SU-DHL-6 (cell line): ENCODE measurements at regions not wholly inside any gene's neighbourhood (a gene's known extent, or its start where the extent isn't known, plus 50 kb on each side); places are given as distances from the start of the nearest gene placed in this dataset.

Source experiments
- H2AFZ ChIP-seq: fragments of 200-600 bp; sonication (generic); 2 replicates; pipeline ENCODE4 v1.6.1; 2014; ENCODE audit warnings: low read depth, mild to moderate bottlenecking, moderate library complexity, mixed read lengths, antibody characterized with exemption, low read length; ENCODE audit not compliant: severe bottlenecking
- H3F3A ChIP-seq: fragments of 200-600 bp; shearing (Covaris generic); 2 replicates; pipeline ENCODE4 v1.6.0; 2016; ENCODE audit warnings: antibody characterized with exemption, mild to moderate bottlenecking; ENCODE audit not compliant: insufficient read depth
- H3K27ac ChIP-seq: fragments of 200-600 bp; sonication (generic); 2 replicates; pipeline ENCODE4 v1.5.1; 2016; ENCODE audit warnings: low read depth, mild to moderate bottlenecking, low read length, moderate library complexity, mixed read lengths
- H3K27me3 ChIP-seq: fragments of 200-600 bp; sonication (generic), shearing (Covaris generic); 2 replicates; pipeline ENCODE4 v1.6.0; 2014; ENCODE audit warnings: mild to moderate bottlenecking, low read length
- H3K36me3 ChIP-seq: fragments of 200-600 bp; sonication (generic); 2 replicates; pipeline ENCODE4 v1.6.1; 2014; ENCODE audit warnings: mild to moderate bottlenecking, low read length, mixed read lengths
- H3K4me2 ChIP-seq: fragments of 300-600, 200-600 bp; shearing (Covaris generic), sonication (generic); 2 replicates; pipeline ENCODE4 v1.6.0; 2014; ENCODE audit warnings: low read length, low read depth, mild to moderate bottlenecking; ENCODE audit not compliant: poor library complexity, severe bottlenecking
- H3K4me3 ChIP-seq: fragments of 200-600 bp; sonication (generic); 2 replicates; pipeline ENCODE4 v1.5.1; 2014; ENCODE audit warnings: antibody characterized with exemption, low read length, mild to moderate bottlenecking, mixed read lengths; ENCODE audit not compliant: insufficient read depth, poor library complexity, severe bottlenecking
- H3K79me2 ChIP-seq: fragments of 200-600 bp; sonication (generic); 2 replicates; pipeline ENCODE4 v1.6.1; 2014; ENCODE audit warnings: mild to moderate bottlenecking, low read length, moderate library complexity; ENCODE audit not compliant: insufficient read depth
- H3K9ac ChIP-seq: fragments of 200-600 bp; sonication (generic); 2 replicates; pipeline ENCODE4 v1.7.0; 2014; ENCODE audit warnings: mild to moderate bottlenecking, low read length
- H3K9me2 ChIP-seq: fragments of 200-600 bp; sonication (generic); replicated peaks from 2 replicates; pipeline ENCODE4 v1.6.1; 2014; ENCODE audit warnings: low read length; ENCODE audit not compliant: insufficient read depth
- H3K9me3 ChIP-seq: fragments of 200-600 bp; sonication (generic); 2 replicates; pipeline ENCODE4 v1.6.1; 2014; ENCODE audit warnings: low read length, mixed read lengths; ENCODE audit not compliant: insufficient read depth
- H4K20me1 ChIP-seq: fragments of 200-600 bp; sonication (generic); 2 replicates; pipeline ENCODE4 v1.6.1; 2014; ENCODE audit warnings: low read depth, mild to moderate bottlenecking, antibody characterized with exemption, low read length, moderate library complexity, mixed read lengths
- CTCF ChIP-seq: fragments of 200-600 bp; sonication (generic); IDR thresholded peaks from one replicate; pipeline ENCODE4 v1.5.1; 2017; ENCODE audit warnings: antibody characterized with exemption, mild to moderate bottlenecking, low read length, moderate library complexity; ENCODE audit not compliant: insufficient read depth, poor library complexity, severe bottlenecking
- EZH2phosphoT487 ChIP-seq: fragments of 200-600 bp; sonication (generic), shearing (Covaris generic); conservative IDR thresholded peaks from 2 replicates; pipeline ENCODE4 v1.6.1; 2018; ENCODE audit warnings: mild to moderate bottlenecking, antibody characterized with exemption, low read length, moderate library complexity, mixed read lengths

GRCh38 chr2:164420787-164421186, 200.5 kb downstream of the GRB14 start:
- H3K9me3 ChIP-seq: no peaks in the 10 kb centered on the region
- no peak overlapping the region for H3K27ac ChIP-seq
- H3K27me3 ChIP-seq: no peaks in the 10 kb centered on the region
- no peaks in the 10 kb centered on the region for H3K36me3 ChIP-seq
- H3F3A ChIP-seq: no peaks in the 10 kb centered on the region
- H3K9me2 ChIP-seq: no peaks in the 10 kb centered on the region
- H3K4me3 ChIP-seq: no peak overlapping the region
- no peak for TF ChIP-seq EZH2phosphoT487
- no peak for TF ChIP-seq CTCF
- no peak overlapping the region for H3K9ac ChIP-seq
- H4K20me1 ChIP-seq: no peaks in the 10 kb centered on the region; the same call in 1 of the 2 replicates
- H3K4me2 ChIP-seq: no peak overlapping the region
- H3K79me2 ChIP-seq: no peaks in the 10 kb centered on the region
- H2AFZ ChIP-seq: no peak overlapping the region

- no peak overlapping the region for H3K4me2 ChIP-seq
- TF ChIP-seq EZH2phosphoT487 (no peak), CTCF (no peak)
- H3K9me3 ChIP-seq: no peaks in the 10 kb centered on the region
- no peaks in the 10 kb centered on the region for H3K27me3 ChIP-seq
- H3K9me2 ChIP-seq: no peaks in the 10 kb centered on the region
- no peaks in the 10 kb centered on the region for H3F3A ChIP-seq
- H3K79me2 ChIP-seq: no peaks in the 10 kb centered on the region
- no peaks in the 10 kb centered on the region for H3K36me3 ChIP-seq
- no peak overlapping the region for H3K4me3 ChIP-seq
- no peaks in the 10 kb centered on the region for H4K20me1 ChIP-seq
- H2AFZ ChIP-seq: no peak overlapping the region
- no peak overlapping the region for H3K9ac ChIP-seq
- H3K27ac ChIP-seq: no peak overlapping the region
These were observed 208.5 kb downstream of the GRB14 start for GRCh38 chr2:164412831-164413230.

GRCh38 chr2:164389411-164389810, 231.9 kb downstream of the GRB14 start:
- no peak overlapping the region for H3K9ac ChIP-seq
- H2AFZ ChIP-seq: no peak overlapping the region
- H3K9me2 ChIP-seq: no peaks in the 10 kb centered on the region
- no peaks in the 10 kb centered on the region for H4K20me1 ChIP-seq
- no peaks in the 10 kb centered on the region for H3K27me3 ChIP-seq
- H3K79me2 ChIP-seq: no peaks in the 10 kb centered on the region
- H3K4me2 ChIP-seq: no peak overlapping the region
- TF ChIP-seq CTCF (no peak), EZH2phosphoT487 (no peak)
- H3K27ac ChIP-seq: no peak overlapping the region
- no peaks in the 10 kb centered on the region for H3K9me3 ChIP-seq
- no peaks in the 10 kb centered on the region for H3F3A ChIP-seq
- no peaks in the 10 kb centered on the region for H3K36me3 ChIP-seq
- H3K4me3 ChIP-seq: no peak overlapping the region

GRCh38 chr2:164388511-164388910, 232.8 kb downstream of the GRB14 start:
- Histone ChIP-seq H3K9ac (no peak overlapping the region), H3K27me3 (no peaks in the 10 kb centered on the region), H2AFZ (no peak overlapping the region), H4K20me1 (no peaks in the 10 kb centered on the region), H3K9me3 (no peaks in the 10 kb centered on the region), H3F3A (no peaks in the 10 kb centered on the region), H3K36me3 (no peaks in the 10 kb centered on the region), H3K9me2 (no peaks in the 10 kb centered on the region), H3K4me3 (no peak overlapping the region), H3K79me2 (no peaks in the 10 kb centered on the region), H3K4me2 (no peak overlapping the region), H3K27ac (no peak overlapping the region)
- TF ChIP-seq CTCF (no peak), EZH2phosphoT487 (no peak)
